ENCODE measurements at regions not wholly inside any gene's neighbourhood (a gene's known extent, or its start where the extent isn't known, plus 50 kb on each side); places are given as distances from the start of the nearest gene placed in this dataset.
"Not testable (repeated sequence)": the region's sequence is repeated elsewhere in the genome, so short reads cannot be mapped to it uniquely, and the experiment has no call there.

- Histone ChIP-seq H3K27me3 (no peaks in the 10 kb centered on the region), H3K4me1 (ENCODE audit: control insufficient read depth in 1 of 2, insufficient read depth in 1 of 2, low read depth in 1 of 2, low read length in 1 of 2) (no peaks in the 10 kb centered on the region), H3K36me3 (no peaks in the 10 kb centered on the region), H3K27ac (no peak overlapping the region), H3K4me3 (ENCODE audit: low read depth in 1 of 2, low read length in 1 of 2) (no peak overlapping the region), H3K9me3 (no peaks in the 10 kb centered on the region)
- TF ChIP-seq CTCF (IDR thresholded peaks at IDR 0.05) = no peak
These were observed 96.7 kb upstream of the MITF start for GRCh38 chr3:69642606-69643005.

- H3K4me3 ChIP-seq (ENCODE audit: low read depth in 1 of 2, low read length in 1 of 2) = no peak overlapping the region
- no peak for TF ChIP-seq CTCF (IDR thresholded peaks at IDR 0.05)
- H3K27me3 ChIP-seq = no peaks in the 10 kb centered on the region
These were observed 99.4 kb upstream of the MITF start for GRCh38 chr3:69639851-69640250.

GRCh38 chr3:69628951-69629350 lies 110.3 kb upstream of the MITF start:
- Histone ChIP-seq H3K27ac (no peak overlapping the region), H3K9me3 (no peaks in the 10 kb centered on the region), H3K4me1 (ENCODE audit: control insufficient read depth in 1 of 2, insufficient read depth in 1 of 2, low read depth in 1 of 2, low read length in 1 of 2) (no peaks in the 10 kb centered on the region), H3K27me3 (no peaks in the 10 kb centered on the region), H3K4me3 (ENCODE audit: low read depth in 1 of 2, low read length in 1 of 2) (no peak overlapping the region), H3K36me3 (no peaks in the 10 kb centered on the region)
- no peak for TF ChIP-seq CTCF (IDR thresholded peaks at IDR 0.05)

More at GRCh38 chr3:69639851-69640250, 99.4 kb upstream of the MITF start:
- H3K9me3 ChIP-seq = no peaks in the 10 kb centered on the region
- H3K4me1 ChIP-seq (ENCODE audit: control insufficient read depth in 1 of 2, insufficient read depth in 1 of 2, low read depth in 1 of 2, low read length in 1 of 2) = no peaks in the 10 kb centered on the region
- no peaks in the 10 kb centered on the region for H3K36me3 ChIP-seq
- H3K27ac ChIP-seq = no peak overlapping the region

GRCh38 chr3:69613286-69613685 lies 126.0 kb upstream of the MITF start:
- Histone ChIP-seq H3K27ac (no peak overlapping the region), H3K4me1 (ENCODE audit: control insufficient read depth in 1 of 2, insufficient read depth in 1 of 2, low read depth in 1 of 2, low read length in 1 of 2) (peaks cover 0 to 6% of the 10 kb centered on the region in 2 experiments), H3K36me3 (no peaks in the 10 kb centered on the region), H3K27me3 (no peaks in the 10 kb centered on the region), H3K4me3 (ENCODE audit: low read depth in 1 of 2, low read length in 1 of 2) (no peak overlapping the region), H3K9me3 (no peaks in the 10 kb centered on the region)
- TF ChIP-seq CTCF (IDR thresholded peaks at IDR 0.05) = no peak

GRCh38 chr3:69612791-69613190 lies 126.5 kb upstream of the MITF start:
- Histone ChIP-seq H3K4me3 (ENCODE audit: low read depth in 1 of 2, low read length in 1 of 2) (no peak overlapping the region), H3K36me3 (no peaks in the 10 kb centered on the region), H3K27ac (no peak overlapping the region), H3K27me3 (no peaks in the 10 kb centered on the region), H3K9me3 (no peaks in the 10 kb centered on the region), H3K4me1 (ENCODE audit: control insufficient read depth in 1 of 2, insufficient read depth in 1 of 2, low read depth in 1 of 2, low read length in 1 of 2) (peaks cover 0 to 6% of the 10 kb centered on the region in 2 experiments)
- no peak for TF ChIP-seq CTCF (IDR thresholded peaks at IDR 0.05)

GRCh38 chr3:69609566-69609965 lies 129.7 kb upstream of the MITF start:
- H3K27ac ChIP-seq; H3K4me1 ChIP-seq (ENCODE audit: control insufficient read depth in 1 of 2, insufficient read depth in 1 of 2, low read depth in 1 of 2, low read length in 1 of 2); H3K27me3 ChIP-seq; H3K9me3 ChIP-seq; H3K4me3 ChIP-seq (ENCODE audit: low read depth in 1 of 2, low read length in 1 of 2); H3K36me3 ChIP-seq: not testable (repeated sequence)

All from neutrophil (primary cell).